GM23338 (cell line): ENCODE measurements at regions not wholly inside any gene's neighbourhood (a gene's known extent, or its start where the extent isn't known, plus 50 kb on each side); places are given as distances from the start of the nearest gene placed in this dataset.

Experiments
- ATAC-seq: fragments of 200-7000 bp; cut with Tn5 transposase; 3 replicates; pipeline ENCODE4 v1.9.1; 2020
- DNase-seq: peaks from one replicate; pipeline ENCODE4 v3.0.0-alpha.2; 2015; ENCODE audit warnings: low spot score
- H2AFZ ChIP-seq: fragments of 200-600 bp; sonication (generic); 2 replicates; pipeline ENCODE4 v1.8.0; 2016; ENCODE audit warnings: antibody characterized with exemption, mild to moderate bottlenecking, moderate library complexity
- H3F3A ChIP-seq: fragments of 200-600 bp; sonication (generic); replicated peaks from 2 replicates; pipeline ENCODE4 v1.8.0; 2017; ENCODE audit warnings: antibody characterized with exemption, mixed run types, low read depth
- H3K27ac ChIP-seq: fragments of 200-600 bp; sonication (generic); 2 replicates; pipeline ENCODE4 v1.6.1; 2016; ENCODE audit warnings: low read depth
- H3K27me3 ChIP-seq: fragments of 200-600 bp; sonication (generic); 2 replicates; pipeline ENCODE4 v1.8.0; 2016; ENCODE audit warnings: mild to moderate bottlenecking, mixed run types, moderate library complexity; ENCODE audit not compliant: insufficient read depth
- H3K36me3 ChIP-seq: fragments of 200-600 bp; sonication (generic); 2 replicates; pipeline ENCODE4 v1.8.0; 2016; ENCODE audit warnings: mild to moderate bottlenecking; ENCODE audit not compliant: insufficient read depth
- H3K4me1 ChIP-seq: fragments of 200-600 bp; sonication (generic); 2 replicates; pipeline ENCODE4 v1.8.0; 2016; ENCODE audit warnings: mild to moderate bottlenecking, moderate library complexity; ENCODE audit not compliant: insufficient read depth
- H3K4me2 ChIP-seq: fragments of 200-600 bp; sonication (generic); 2 replicates; pipeline ENCODE4 v1.7.1; 2017; ENCODE audit warnings: mixed run types
- H3K4me3 ChIP-seq: fragments of 200-600 bp; sonication (generic); 2 replicates; pipeline ENCODE4 v1.6.1; 2016; ENCODE audit warnings: mixed run types
- H3K79me2 ChIP-seq: fragments of 200-600 bp; sonication (generic); replicated peaks from 2 replicates; pipeline ENCODE4 v1.8.0; 2017; ENCODE audit warnings: mild to moderate bottlenecking; ENCODE audit not compliant: insufficient read depth
- H3K9me2 ChIP-seq: fragments of 200-600 bp; sonication (generic); 2 replicates; pipeline ENCODE4 v1.8.0; 2017; ENCODE audit not compliant: insufficient read depth
- H4K20me1 ChIP-seq: fragments of 200-600 bp; sonication (generic); replicated peaks from 2 replicates; pipeline ENCODE4 v1.8.0; 2017; ENCODE audit warnings: mild to moderate bottlenecking; ENCODE audit not compliant: insufficient read depth
- H3K27ac Mint-ChIP-seq: 2 replicates; pipeline ENCODE4 v1.8.0; 2020; ENCODE audit warnings: inconsistent platforms, mild to moderate bottlenecking, moderate library complexity, mixed read lengths
- H3K27me3 Mint-ChIP-seq: 3 replicates; pipeline ENCODE4 v1.8.0; 2022; ENCODE audit warnings: low read depth, mild to moderate bottlenecking, moderate library complexity, mixed read lengths, inconsistent platforms; ENCODE audit not compliant: insufficient read depth, poor library complexity
- H3K36me3 Mint-ChIP-seq: 3 replicates; pipeline ENCODE4 v1.8.0; 2021; ENCODE audit warnings: low read depth, mild to moderate bottlenecking, inconsistent platforms, moderate library complexity, mixed read lengths
- H3K4me1 Mint-ChIP-seq: 3 replicates; pipeline ENCODE4 v1.8.0; 2020; ENCODE audit warnings: mild to moderate bottlenecking, inconsistent platforms, mixed read lengths
- H3K4me3 Mint-ChIP-seq: 3 replicates; pipeline ENCODE4 v1.8.0; 2021; ENCODE audit warnings: moderate library complexity, mild to moderate bottlenecking, inconsistent platforms, mixed read lengths
- H3K9me3 Mint-ChIP-seq: 3 replicates; pipeline ENCODE4 v1.8.0; 2020; ENCODE audit warnings: moderate library complexity, mild to moderate bottlenecking, inconsistent platforms, mixed read lengths
- CTCF ChIP-seq, 2 experiments: fragments of 200-600 bp in 1 of 2; sonication (generic) in 1 of 2; conservative IDR thresholded peaks; 2 replicates each; pipeline versions ENCODE4 v1.5.1 to v1.6.1; 2016 to 2017; ENCODE audit warnings: antibody characterized with exemption in 2 of 2, low read depth in 2 of 2, mild to moderate bottlenecking in 2 of 2, moderate library complexity in 1 of 2
- EZH2phosphoT487 ChIP-seq: fragments of 200-600 bp; sonication (generic); IDR thresholded peaks from one replicate; pipeline ENCODE4 v1.8.1; 2018; ENCODE audit warnings: antibody characterized with exemption; ENCODE audit not compliant: unreplicated experiment
- JUNB ChIP-seq: IDR thresholded peaks from one replicate; pipeline ENCODE4 v1.6.1; 2016; ENCODE audit warnings: antibody characterized with exemption; ENCODE audit not compliant: unreplicated experiment
- NANOG ChIP-seq: IDR thresholded peaks from 2 replicates; pipeline ENCODE4 v1.6.1; 2016; ENCODE audit warnings: antibody characterized with exemption, borderline replicate concordance
- POLR2AphosphoS5 ChIP-seq: IDR thresholded peaks from 2 replicates; pipeline ENCODE4 v1.6.1; 2016; ENCODE audit warnings: antibody characterized with exemption, low read depth
- STAT1 ChIP-seq: IDR thresholded peaks from one replicate; pipeline ENCODE4 v1.6.1; 2016; ENCODE audit warnings: antibody characterized with exemption; ENCODE audit not compliant: unreplicated experiment
- ZNF114 ChIP-seq: fragments of 250-450 bp; sonication (Bioruptor Pico); IDR thresholded peaks from 2 replicates; pipeline ENCODE4 v1.5.0; 2020; ENCODE audit warnings: mild to moderate bottlenecking, moderate library complexity
- ZNF331 ChIP-seq: fragments of 250-450 bp; sonication (Bioruptor Pico); IDR thresholded peaks from 2 replicates; pipeline ENCODE4 v1.5.0; 2020; ENCODE audit warnings: low read depth, mild to moderate bottlenecking, moderate library complexity
- TF ChIP-seq, protein P1 (sequence below): fragments of 250-450 bp; sonication (Bioruptor Pico); IDR thresholded peaks from 2 replicates; pipeline ENCODE4 v1.5.0; 2020; ENCODE audit warnings: mild to moderate bottlenecking, moderate library complexity
- TF ChIP-seq, protein P2 (sequence below): IDR thresholded peaks from one replicate; pipeline ENCODE4 v1.6.1; 2018; ENCODE audit warnings: antibody characterized with exemption; ENCODE audit not compliant: unreplicated experiment

- H3F3A ChIP-seq = no peaks in the 10 kb centered on the region
- no peak for ATAC-seq
- H3K79me2 ChIP-seq = no peaks in the 10 kb centered on the region
- no peak for DNase-seq
- TF ChIP-seq POLR2AphosphoS5 = no peak
- TF ChIP-seq EZH2phosphoT487 = no peak
- TF ChIP-seq STAT1 = no peak
- TF ChIP-seq ZNF331 = no peak
- no peak for TF ChIP-seq JUNB
- no peak for TF ChIP-seq NANOG
- TF ChIP-seq, protein P1, sequence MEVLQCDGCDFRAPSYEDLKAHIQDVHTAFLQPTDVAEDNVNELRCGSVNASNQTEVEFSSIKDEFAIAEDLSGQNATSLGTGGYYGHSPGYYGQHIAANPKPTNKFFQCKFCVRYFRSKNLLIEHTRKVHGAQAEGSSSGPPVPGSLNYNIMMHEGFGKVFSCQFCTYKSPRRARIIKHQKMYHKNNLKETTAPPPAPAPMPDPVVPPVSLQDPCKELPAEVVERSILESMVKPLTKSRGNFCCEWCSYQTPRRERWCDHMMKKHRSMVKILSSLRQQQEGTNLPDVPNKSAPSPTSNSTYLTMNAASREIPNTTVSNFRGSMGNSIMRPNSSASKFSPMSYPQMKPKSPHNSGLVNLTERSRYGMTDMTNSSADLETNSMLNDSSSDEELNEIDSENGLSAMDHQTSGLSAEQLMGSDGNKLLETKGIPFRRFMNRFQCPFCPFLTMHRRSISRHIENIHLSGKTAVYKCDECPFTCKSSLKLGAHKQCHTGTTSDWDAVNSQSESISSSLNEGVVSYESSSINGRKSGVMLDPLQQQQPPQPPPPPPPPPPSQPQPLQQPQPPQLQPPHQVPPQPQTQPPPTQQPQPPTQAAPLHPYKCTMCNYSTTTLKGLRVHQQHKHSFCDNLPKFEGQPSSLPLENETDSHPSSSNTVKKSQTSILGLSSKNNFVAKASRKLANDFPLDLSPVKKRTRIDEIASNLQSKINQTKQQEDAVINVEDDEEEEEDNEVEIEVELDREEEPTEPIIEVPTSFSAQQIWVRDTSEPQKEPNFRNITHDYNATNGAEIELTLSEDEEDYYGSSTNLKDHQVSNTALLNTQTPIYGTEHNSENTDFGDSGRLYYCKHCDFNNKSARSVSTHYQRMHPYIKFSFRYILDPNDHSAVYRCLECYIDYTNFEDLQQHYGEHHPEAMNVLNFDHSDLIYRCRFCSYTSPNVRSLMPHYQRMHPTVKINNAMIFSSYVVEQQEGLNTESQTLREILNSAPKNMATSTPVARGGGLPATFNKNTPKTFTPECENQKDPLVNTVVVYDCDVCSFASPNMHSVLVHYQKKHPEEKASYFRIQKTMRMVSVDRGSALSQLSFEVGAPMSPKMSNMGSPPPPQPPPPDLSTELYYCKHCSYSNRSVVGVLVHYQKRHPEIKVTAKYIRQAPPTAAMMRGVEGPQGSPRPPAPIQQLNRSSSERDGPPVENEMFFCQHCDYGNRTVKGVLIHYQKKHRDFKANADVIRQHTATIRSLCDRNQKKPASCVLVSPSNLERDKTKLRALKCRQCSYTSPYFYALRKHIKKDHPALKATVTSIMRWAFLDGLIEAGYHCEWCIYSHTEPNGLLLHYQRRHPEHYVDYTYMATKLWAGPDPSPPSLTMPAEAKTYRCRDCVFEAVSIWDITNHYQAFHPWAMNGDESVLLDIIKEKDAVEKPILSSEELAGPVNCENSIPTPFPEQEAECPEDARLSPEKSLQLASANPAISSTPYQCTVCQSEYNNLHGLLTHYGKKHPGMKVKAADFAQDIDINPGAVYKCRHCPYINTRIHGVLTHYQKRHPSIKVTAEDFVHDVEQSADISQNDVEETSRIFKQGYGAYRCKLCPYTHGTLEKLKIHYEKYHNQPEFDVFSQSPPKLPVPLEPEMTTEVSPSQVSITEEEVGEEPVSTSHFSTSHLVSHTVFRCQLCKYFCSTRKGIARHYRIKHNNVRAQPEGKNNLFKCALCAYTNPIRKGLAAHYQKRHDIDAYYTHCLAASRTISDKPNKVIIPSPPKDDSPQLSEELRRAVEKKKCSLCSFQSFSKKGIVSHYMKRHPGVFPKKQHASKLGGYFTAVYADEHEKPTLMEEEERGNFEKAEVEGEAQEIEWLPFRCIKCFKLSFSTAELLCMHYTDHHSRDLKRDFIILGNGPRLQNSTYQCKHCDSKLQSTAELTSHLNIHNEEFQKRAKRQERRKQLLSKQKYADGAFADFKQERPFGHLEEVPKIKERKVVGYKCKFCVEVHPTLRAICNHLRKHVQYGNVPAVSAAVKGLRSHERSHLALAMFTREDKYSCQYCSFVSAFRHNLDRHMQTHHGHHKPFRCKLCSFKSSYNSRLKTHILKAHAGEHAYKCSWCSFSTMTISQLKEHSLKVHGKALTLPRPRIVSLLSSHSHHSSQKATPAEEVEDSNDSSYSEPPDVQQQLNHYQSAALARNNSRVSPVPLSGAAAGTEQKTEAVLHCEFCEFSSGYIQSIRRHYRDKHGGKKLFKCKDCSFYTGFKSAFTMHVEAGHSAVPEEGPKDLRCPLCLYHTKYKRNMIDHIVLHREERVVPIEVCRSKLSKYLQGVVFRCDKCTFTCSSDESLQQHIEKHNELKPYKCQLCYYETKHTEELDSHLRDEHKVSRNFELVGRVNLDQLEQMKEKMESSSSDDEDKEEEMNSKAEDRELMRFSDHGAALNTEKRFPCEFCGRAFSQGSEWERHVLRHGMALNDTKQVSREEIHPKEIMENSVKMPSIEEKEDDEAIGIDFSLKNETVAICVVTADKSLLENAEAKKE = no peak
- no peak for TF ChIP-seq CTCF (conservative IDR thresholded peaks at IDR 0.05; ENCODE audit: low read depth in 2 of 2)
- TF ChIP-seq, protein P2, sequence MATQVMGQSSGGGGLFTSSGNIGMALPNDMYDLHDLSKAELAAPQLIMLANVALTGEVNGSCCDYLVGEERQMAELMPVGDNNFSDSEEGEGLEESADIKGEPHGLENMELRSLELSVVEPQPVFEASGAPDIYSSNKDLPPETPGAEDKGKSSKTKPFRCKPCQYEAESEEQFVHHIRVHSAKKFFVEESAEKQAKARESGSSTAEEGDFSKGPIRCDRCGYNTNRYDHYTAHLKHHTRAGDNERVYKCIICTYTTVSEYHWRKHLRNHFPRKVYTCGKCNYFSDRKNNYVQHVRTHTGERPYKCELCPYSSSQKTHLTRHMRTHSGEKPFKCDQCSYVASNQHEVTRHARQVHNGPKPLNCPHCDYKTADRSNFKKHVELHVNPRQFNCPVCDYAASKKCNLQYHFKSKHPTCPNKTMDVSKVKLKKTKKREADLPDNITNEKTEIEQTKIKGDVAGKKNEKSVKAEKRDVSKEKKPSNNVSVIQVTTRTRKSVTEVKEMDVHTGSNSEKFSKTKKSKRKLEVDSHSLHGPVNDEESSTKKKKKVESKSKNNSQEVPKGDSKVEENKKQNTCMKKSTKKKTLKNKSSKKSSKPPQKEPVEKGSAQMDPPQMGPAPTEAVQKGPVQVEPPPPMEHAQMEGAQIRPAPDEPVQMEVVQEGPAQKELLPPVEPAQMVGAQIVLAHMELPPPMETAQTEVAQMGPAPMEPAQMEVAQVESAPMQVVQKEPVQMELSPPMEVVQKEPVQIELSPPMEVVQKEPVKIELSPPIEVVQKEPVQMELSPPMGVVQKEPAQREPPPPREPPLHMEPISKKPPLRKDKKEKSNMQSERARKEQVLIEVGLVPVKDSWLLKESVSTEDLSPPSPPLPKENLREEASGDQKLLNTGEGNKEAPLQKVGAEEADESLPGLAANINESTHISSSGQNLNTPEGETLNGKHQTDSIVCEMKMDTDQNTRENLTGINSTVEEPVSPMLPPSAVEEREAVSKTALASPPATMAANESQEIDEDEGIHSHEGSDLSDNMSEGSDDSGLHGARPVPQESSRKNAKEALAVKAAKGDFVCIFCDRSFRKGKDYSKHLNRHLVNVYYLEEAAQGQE = no peak
- no peak for TF ChIP-seq ZNF114 (CRISPR knock-in tag)
- H4K20me1 ChIP-seq = no peaks in the 10 kb centered on the region
- no peaks in the 10 kb centered on the region for H3K4me1 Mint-ChIP-seq
- H3K36me3 Mint-ChIP-seq = peaks cover 19% of the 10 kb centered on the region; the same call in 2 of the 3 replicates
- no peak overlapping the region for H3K27ac ChIP-seq
- no peaks in the 10 kb centered on the region for H3K27me3 ChIP-seq
- H3K4me1 ChIP-seq = no peaks in the 10 kb centered on the region
- H3K27ac Mint-ChIP-seq = no peak overlapping the region
- no peaks in the 10 kb centered on the region for H3K9me2 ChIP-seq
- H2AFZ ChIP-seq = no peak overlapping the region
- peaks cover 28% of the 10 kb centered on the region for H3K9me3 Mint-ChIP-seq
- H3K4me2 ChIP-seq = no peak overlapping the region
- H3K27me3 Mint-ChIP-seq = peaks cover under 1% of the 10 kb centered on the region
- H3K4me3 Mint-ChIP-seq = no peak overlapping the region
- no peak overlapping the region for H3K4me3 ChIP-seq
- no peaks in the 10 kb centered on the region; the same call in 1 of the 2 replicates for H3K36me3 ChIP-seq
Observed at GRCh38 chr1:193988885-193989284, 802.5 kb upstream of the B3GALT2 start.
